ENCODE measurements at regions not wholly inside any gene's neighbourhood (a gene's known extent, or its start where the extent isn't known, plus 50 kb on each side); places are given as distances from the start of the nearest gene placed in this dataset.

DNA sequence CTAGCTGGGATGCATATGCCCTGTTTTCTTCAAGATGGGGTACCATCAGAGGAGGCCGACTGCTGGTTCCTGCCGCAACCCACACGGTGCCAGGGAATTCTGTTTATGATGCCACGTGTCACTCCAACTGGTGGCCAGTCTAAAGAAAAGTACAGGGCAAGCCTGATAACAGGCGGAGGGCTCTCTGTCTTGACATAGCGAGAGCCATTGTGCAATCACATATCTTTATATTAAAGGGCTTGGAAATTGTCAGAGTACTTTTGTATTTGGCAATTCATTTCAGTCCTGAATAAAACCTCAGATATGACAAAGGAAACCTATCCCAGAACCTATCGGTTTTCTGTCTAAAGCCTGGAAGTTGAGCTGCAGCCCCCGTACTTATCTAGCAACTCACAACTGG, 768.4 kb downstream of the TDRD15 start:
- TF ChIP-seq, protein P1, sequence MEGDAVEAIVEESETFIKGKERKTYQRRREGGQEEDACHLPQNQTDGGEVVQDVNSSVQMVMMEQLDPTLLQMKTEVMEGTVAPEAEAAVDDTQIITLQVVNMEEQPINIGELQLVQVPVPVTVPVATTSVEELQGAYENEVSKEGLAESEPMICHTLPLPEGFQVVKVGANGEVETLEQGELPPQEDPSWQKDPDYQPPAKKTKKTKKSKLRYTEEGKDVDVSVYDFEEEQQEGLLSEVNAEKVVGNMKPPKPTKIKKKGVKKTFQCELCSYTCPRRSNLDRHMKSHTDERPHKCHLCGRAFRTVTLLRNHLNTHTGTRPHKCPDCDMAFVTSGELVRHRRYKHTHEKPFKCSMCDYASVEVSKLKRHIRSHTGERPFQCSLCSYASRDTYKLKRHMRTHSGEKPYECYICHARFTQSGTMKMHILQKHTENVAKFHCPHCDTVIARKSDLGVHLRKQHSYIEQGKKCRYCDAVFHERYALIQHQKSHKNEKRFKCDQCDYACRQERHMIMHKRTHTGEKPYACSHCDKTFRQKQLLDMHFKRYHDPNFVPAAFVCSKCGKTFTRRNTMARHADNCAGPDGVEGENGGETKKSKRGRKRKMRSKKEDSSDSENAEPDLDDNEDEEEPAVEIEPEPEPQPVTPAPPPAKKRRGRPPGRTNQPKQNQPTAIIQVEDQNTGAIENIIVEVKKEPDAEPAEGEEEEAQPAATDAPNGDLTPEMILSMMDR (IDR thresholded peaks at IDR 0.05), result no peak
- no peak for TF ChIP-seq POLR2A (IDR thresholded peaks at IDR 0.05)
